OCI-LY3 (cell line): ENCODE measurements at regions not wholly inside any gene's neighbourhood (a gene's known extent, or its start where the extent isn't known, plus 50 kb on each side); places are given as distances from the start of the nearest gene placed in this dataset.
"Not testable (repeated sequence)": the region's sequence is repeated elsewhere in the genome, so short reads cannot be mapped to it uniquely, and the experiment has no call there.

ENCODE experiments used
- H2AFZ ChIP-seq: fragments of 200-600, 300-600 bp; shearing (Covaris generic); 2 replicates; pipeline ENCODE4 v1.6.0; 2014; ENCODE audit warnings: antibody characterized with exemption, low read depth, low read length
- H3K27ac ChIP-seq: fragments of 200-600, 300-600 bp; sonication (generic); 2 replicates; pipeline ENCODE4 v1.5.1; 2014; ENCODE audit warnings: mild to moderate bottlenecking, low read length, moderate library complexity, mixed read lengths
- H3K27me3 ChIP-seq: fragments of 200-600, 300-600 bp; sonication (generic); 2 replicates; pipeline ENCODE4 v1.6.1; 2014; ENCODE audit warnings: low read depth, low read length, mixed read lengths
- H3K36me3 ChIP-seq: fragments of 200-600, 300-600 bp; sonication (generic); replicated peaks from 2 replicates; pipeline ENCODE3; 2014; ENCODE audit warnings: low read depth, low read length, mixed read lengths
- H3K4me1 ChIP-seq: fragments of 300-600, 200-600 bp; sonication (generic); 2 replicates; pipeline ENCODE4 v1.6.1; 2014; ENCODE audit warnings: low read length, mixed read lengths
- H3K4me2 ChIP-seq: fragments of 200-600, 300-600 bp; sonication (generic); 2 replicates; pipeline ENCODE4 v1.6.1; 2014; ENCODE audit warnings: low read length, mixed read lengths
- H3K4me3 ChIP-seq: fragments of 300-600, 200-600 bp; sonication (generic); 2 replicates; pipeline ENCODE4 v1.5.1; 2014; ENCODE audit warnings: antibody characterized with exemption, mild to moderate bottlenecking, low read length, moderate library complexity
- H3K79me2 ChIP-seq: fragments of 300-600, 200-600 bp; shearing (Covaris generic); 2 replicates; pipeline ENCODE4 v1.6.1; 2014; ENCODE audit warnings: mild to moderate bottlenecking, low read length, mixed read lengths
- H3K9ac ChIP-seq: fragments of 300-600, 200-600 bp; shearing (Covaris generic); 2 replicates; pipeline ENCODE4 v1.6.0; 2014; ENCODE audit warnings: mild to moderate bottlenecking, low read length, moderate library complexity
- H3K9me3 ChIP-seq: fragments of 200-600, 300-600 bp; shearing (Covaris generic); 2 replicates; pipeline ENCODE4 v1.6.1; 2014; ENCODE audit warnings: low read length, mixed read lengths; ENCODE audit not compliant: insufficient read depth
- H4K20me1 ChIP-seq: fragments of 200-600, 300-600 bp; sonication (generic); 2 replicates; pipeline ENCODE4 v1.6.1; 2016; ENCODE audit warnings: low read length, mixed read lengths; ENCODE audit not compliant: insufficient read depth
- CTCF ChIP-seq: fragments of 200-600, 300-600 bp; sonication (generic); IDR thresholded peaks from 2 replicates; pipeline ENCODE4 v1.5.1; 2014; ENCODE audit warnings: antibody characterized with exemption, low read length, low read depth
- EZH2phosphoT487 ChIP-seq: fragments of 200-600 bp; shearing (Covaris generic); IDR thresholded peaks from 2 replicates; pipeline ENCODE4 v1.6.1; 2018; ENCODE audit warnings: antibody characterized with exemption, mixed run types, low read depth

- Histone ChIP-seq H3K27ac (no peak overlapping the region), H3K9ac (no peak overlapping the region)
- TF ChIP-seq CTCF (no peak), EZH2phosphoT487 (no peak)
Measured at GRCh38 chr5:155826611-155827507, 500.1 kb upstream of the SGCD start.

GRCh38 chr5:155827508-155827815 is 499.5 kb upstream of the SGCD start:
- not testable (repeated sequence) for H3K9ac ChIP-seq, H4K20me1 ChIP-seq, H2AFZ ChIP-seq, H3K4me2 ChIP-seq, H3K4me3 ChIP-seq, H3K36me3 ChIP-seq, H3K79me2 ChIP-seq, H3K4me1 ChIP-seq, H3K27me3 ChIP-seq, H3K9me3 ChIP-seq, H3K27ac ChIP-seq

More at GRCh38 chr5:155826611-155827507, 500.1 kb upstream of the SGCD start:
- Histone ChIP-seq H2AFZ (no peak overlapping the region), H4K20me1 (no peaks in the 10 kb centered on the region), H3K4me3 (no peak overlapping the region), H3K27me3 (no peaks in the 10 kb centered on the region), H3K4me1 (no peaks in the 10 kb centered on the region), H3K36me3 (no peaks in the 10 kb centered on the region), H3K9me3 (no peaks in the 10 kb centered on the region), H3K4me2 (no peak overlapping the region), H3K79me2 (no peaks in the 10 kb centered on the region)

GRCh38 chr5:155827949-155828348 is 499.0 kb upstream of the SGCD start:
- H3K79me2 ChIP-seq, result no peaks in the 10 kb centered on the region
- no peaks in the 10 kb centered on the region for H3K9me3 ChIP-seq
- H3K27me3 ChIP-seq, result no peaks in the 10 kb centered on the region
- no peaks in the 10 kb centered on the region for H3K36me3 ChIP-seq
- H3K4me3 ChIP-seq, result no peak overlapping the region
- TF ChIP-seq CTCF (no peak), EZH2phosphoT487 (no peak)
- no peak overlapping the region for H3K9ac ChIP-seq
- no peak overlapping the region for H3K27ac ChIP-seq
- H4K20me1 ChIP-seq, result no peaks in the 10 kb centered on the region
- no peak overlapping the region for H2AFZ ChIP-seq
- H3K4me1 ChIP-seq, result no peaks in the 10 kb centered on the region
- H3K4me2 ChIP-seq, result no peak overlapping the region

GRCh38 chr5:155831491-155831890 is 495.5 kb upstream of the SGCD start:
- H3K27me3 ChIP-seq, result no peaks in the 10 kb centered on the region
- TF ChIP-seq CTCF (no peak), EZH2phosphoT487 (no peak)
- H3K27ac ChIP-seq, result no peak overlapping the region

More at GRCh38 chr5:155831491-155831890, 495.5 kb upstream of the SGCD start:
- no peaks in the 10 kb centered on the region for H3K4me1 ChIP-seq
- H3K9me3 ChIP-seq, result no peaks in the 10 kb centered on the region
- no peaks in the 10 kb centered on the region for H4K20me1 ChIP-seq
- H3K36me3 ChIP-seq, result no peaks in the 10 kb centered on the region
- H3K79me2 ChIP-seq, result no peaks in the 10 kb centered on the region
- no peak overlapping the region for H2AFZ ChIP-seq
- H3K9ac ChIP-seq, result no peak overlapping the region
- no peak overlapping the region for H3K4me3 ChIP-seq
- no peak overlapping the region for H3K4me2 ChIP-seq
